Liver (tissue), 8 donors: ENCODE measurements at regions not wholly inside any gene's neighbourhood (a gene's known extent, or its start where the extent isn't known, plus 50 kb on each side); places are given as distances from the start of the nearest gene placed in this dataset.

Source experiments
- DNase-seq: peaks from one replicate; pipeline ENCODE4 v3.0.0-alpha.2; 2017; ENCODE audit warnings: low spot score
- H3K27ac ChIP-seq, 2 donors: one replicate each; pipeline ENCODE4 v1.7.0; 2013; ENCODE audit warnings: inconsistent platforms in 2 of 2, low read length in 2 of 2, control low read depth in 1 of 2, low read depth in 1 of 2, mild to moderate bottlenecking in 1 of 2
- H3K27me3 ChIP-seq, 4 donors: one replicate each; pipeline versions ENCODE4 v1.6.1 to v1.7.0; 2013; ENCODE audit warnings: low read length in 3 of 4, inconsistent platforms in 1 of 4, mild to moderate bottlenecking in 1 of 4, moderate library complexity in 1 of 4; ENCODE audit not compliant: control insufficient read depth in 4 of 4, insufficient read depth in 4 of 4
- H3K36me3 ChIP-seq, 4 donors: one replicate each; pipeline versions ENCODE4 v1.6.1 to v1.7.0; 2013; ENCODE audit warnings: low read length in 3 of 4, mild to moderate bottlenecking in 3 of 4, low read depth in 1 of 4, moderate library complexity in 1 of 4; ENCODE audit not compliant: control insufficient read depth in 4 of 4, insufficient read depth in 3 of 4
- H3K4me1 ChIP-seq, 4 donors: one replicate each; pipeline versions ENCODE4 v1.6.1 to v1.7.0; 2013; ENCODE audit warnings: low read length in 3 of 4, mild to moderate bottlenecking in 3 of 4, moderate library complexity in 1 of 4; ENCODE audit not compliant: control insufficient read depth in 4 of 4, insufficient read depth in 4 of 4
- H3K4me3 ChIP-seq, 3 donors: one replicate each; pipeline versions ENCODE4 v1.6.1 to v1.7.0; 2013; ENCODE audit warnings: low read length in 3 of 3, control low read depth in 1 of 3, low read depth in 1 of 3, mild to moderate bottlenecking in 1 of 3
- H3K9ac ChIP-seq, 2 donors: one replicate each; pipeline ENCODE4 v1.7.0; 2013; ENCODE audit warnings: low read length in 2 of 2, mild to moderate bottlenecking in 2 of 2, moderate library complexity in 2 of 2, control low read depth in 1 of 2, low read depth in 1 of 2
- H3K9me3 ChIP-seq, 4 donors: one replicate each; pipeline versions ENCODE4 v1.6.1 to v1.7.0; 2013; ENCODE audit warnings: low read length in 3 of 4; ENCODE audit not compliant: control insufficient read depth in 4 of 4
- EGR1 ChIP-seq, 2 donors: IDR thresholded peaks; 2 replicates each; pipeline ENCODE4 v1.6.1; 2016 to 2018; ENCODE audit warnings: antibody characterized with exemption in 2 of 2, low read depth in 2 of 2
- FOXA1 ChIP-seq: IDR thresholded peaks from 2 replicates; pipeline ENCODE4 v1.6.1; 2016; ENCODE audit warnings: antibody characterized with exemption
- FOXA2 ChIP-seq: IDR thresholded peaks from 2 replicates; pipeline ENCODE4 v1.6.1; 2016; ENCODE audit warnings: antibody characterized with exemption
- GABPA ChIP-seq, 2 donors: IDR thresholded peaks in 1 of 2; conservative IDR thresholded peaks in 1 of 2; 2 replicates each; pipeline ENCODE4 v1.6.1; 2016; ENCODE audit warnings: antibody characterized with exemption in 2 of 2, mild to moderate bottlenecking in 1 of 2, moderate library complexity in 1 of 2
- HNF4A ChIP-seq, 2 donors: conservative IDR thresholded peaks; 2 replicates each; pipeline ENCODE4 v1.6.1; 2016; ENCODE audit warnings: antibody characterized with exemption in 2 of 2, mild to moderate bottlenecking in 2 of 2
- HNF4G ChIP-seq: IDR thresholded peaks from 2 replicates; pipeline ENCODE4 v1.6.1; 2016; ENCODE audit warnings: antibody characterized with exemption
- JUND ChIP-seq, 2 donors: IDR thresholded peaks; 2 replicates each; pipeline ENCODE4 v1.6.1; 2016; ENCODE audit warnings: antibody characterized with exemption in 2 of 2
- MAX ChIP-seq: IDR thresholded peaks from 2 replicates; pipeline ENCODE4 v1.6.1; 2016; ENCODE audit warnings: antibody characterized with exemption
- NR2F2 ChIP-seq: IDR thresholded peaks from 2 replicates; pipeline ENCODE4 v1.6.1; 2016; ENCODE audit warnings: antibody characterized with exemption
- RAD21 ChIP-seq, 2 donors: IDR thresholded peaks; 2 replicates each; pipeline ENCODE4 v1.6.1; 2016; ENCODE audit warnings: antibody characterized with exemption in 2 of 2, mild to moderate bottlenecking in 2 of 2
- RXRA ChIP-seq, 2 donors: IDR thresholded peaks; 2 replicates each; pipeline ENCODE4 v1.6.1; 2017 to 2018; ENCODE audit warnings: antibody characterized with exemption in 2 of 2, mild to moderate bottlenecking in 1 of 2
- SP1 ChIP-seq: IDR thresholded peaks from 2 replicates; pipeline ENCODE4 v1.6.1; 2018; ENCODE audit warnings: antibody characterized with exemption, mild to moderate bottlenecking
- TAF1 ChIP-seq: conservative IDR thresholded peaks from 2 replicates; pipeline ENCODE4 v1.6.1; 2016; ENCODE audit warnings: antibody characterized with exemption, mild to moderate bottlenecking
- YY1 ChIP-seq: IDR thresholded peaks from 2 replicates; pipeline ENCODE4 v1.6.1; 2016; ENCODE audit warnings: antibody characterized with exemption, mild to moderate bottlenecking
- ZBTB33 ChIP-seq: IDR thresholded peaks from 2 replicates; pipeline ENCODE4 v1.6.1; 2016; ENCODE audit warnings: antibody characterized with exemption
- WGBS: extraction: QIAGEN DNeasy Blood & Tissue Kit; methylation state at CpG from one replicate; pipeline ENCODE4 v1.1.7; 2013; 5-methylcytosine and 5-hydroxymethylcytosine counted together
- TF ChIP-seq, protein P1 (sequence below): fragments of 150-350 bp; IDR thresholded peaks from 2 replicates; pipeline ENCODE4 v1.5.1; 2017; ENCODE audit warnings: improper control_type of control experiment, low read depth, low read length; ENCODE audit not compliant: missing input control
- TF ChIP-seq, protein P2 (sequence below): IDR thresholded peaks from 2 replicates; pipeline ENCODE4 v1.6.1; 2016; ENCODE audit warnings: antibody characterized with exemption, mild to moderate bottlenecking
- TF ChIP-seq, protein P3 (sequence below): IDR thresholded peaks from 2 replicates; pipeline ENCODE4 v1.6.1; 2016; ENCODE audit warnings: antibody characterized with exemption
- donor health status: healthy.
- donor health status: healthy.
- donor health status: healthy.
- donor health status: healthy.
- donor health status: healthy.

DNA sequence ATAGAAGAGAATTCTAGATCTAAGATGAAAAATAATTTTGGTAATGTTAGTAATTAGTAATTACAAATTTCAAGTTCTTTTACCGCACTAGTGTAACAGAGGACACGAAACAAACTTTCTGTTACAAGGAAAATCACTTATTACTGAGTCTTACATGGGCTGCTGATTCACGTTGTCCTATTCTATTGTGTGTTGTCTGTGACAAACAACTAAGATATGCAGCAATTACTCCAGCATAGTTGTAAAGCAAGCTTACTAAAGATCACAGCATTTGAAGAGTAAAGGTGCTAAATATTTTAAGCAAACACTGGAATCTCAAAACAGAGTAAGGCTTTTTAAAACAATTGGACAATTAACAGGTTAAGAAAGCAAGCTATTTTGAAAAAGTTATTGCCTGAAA is 502.3 kb downstream of the KCNT2 start:
- TF ChIP-seq HNF4G (no peak), GABPA (IDR thresholded peaks at IDR 0.05 in 1 of 2, conservative IDR thresholded peaks at IDR 0.05 in 1 of 2) (no peak), YY1 (no peak), MAX (no peak), FOXA2 (no peak), HNF4A (conservative IDR thresholded peaks at IDR 0.05) (no peak), TAF1 (no peak), ZBTB33 (no peak), NR2F2 (no peak), RAD21 (IDR thresholded peaks at IDR 0.05) (no peak), EGR1 (IDR thresholded peaks at IDR 0.05; ENCODE audit: low read depth in 2 of 2) (no peak), RXRA (IDR thresholded peaks at IDR 0.05) (no peak)
- TF ChIP-seq, protein P1, sequence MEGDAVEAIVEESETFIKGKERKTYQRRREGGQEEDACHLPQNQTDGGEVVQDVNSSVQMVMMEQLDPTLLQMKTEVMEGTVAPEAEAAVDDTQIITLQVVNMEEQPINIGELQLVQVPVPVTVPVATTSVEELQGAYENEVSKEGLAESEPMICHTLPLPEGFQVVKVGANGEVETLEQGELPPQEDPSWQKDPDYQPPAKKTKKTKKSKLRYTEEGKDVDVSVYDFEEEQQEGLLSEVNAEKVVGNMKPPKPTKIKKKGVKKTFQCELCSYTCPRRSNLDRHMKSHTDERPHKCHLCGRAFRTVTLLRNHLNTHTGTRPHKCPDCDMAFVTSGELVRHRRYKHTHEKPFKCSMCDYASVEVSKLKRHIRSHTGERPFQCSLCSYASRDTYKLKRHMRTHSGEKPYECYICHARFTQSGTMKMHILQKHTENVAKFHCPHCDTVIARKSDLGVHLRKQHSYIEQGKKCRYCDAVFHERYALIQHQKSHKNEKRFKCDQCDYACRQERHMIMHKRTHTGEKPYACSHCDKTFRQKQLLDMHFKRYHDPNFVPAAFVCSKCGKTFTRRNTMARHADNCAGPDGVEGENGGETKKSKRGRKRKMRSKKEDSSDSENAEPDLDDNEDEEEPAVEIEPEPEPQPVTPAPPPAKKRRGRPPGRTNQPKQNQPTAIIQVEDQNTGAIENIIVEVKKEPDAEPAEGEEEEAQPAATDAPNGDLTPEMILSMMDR = no peak
- TF ChIP-seq, protein P2, sequence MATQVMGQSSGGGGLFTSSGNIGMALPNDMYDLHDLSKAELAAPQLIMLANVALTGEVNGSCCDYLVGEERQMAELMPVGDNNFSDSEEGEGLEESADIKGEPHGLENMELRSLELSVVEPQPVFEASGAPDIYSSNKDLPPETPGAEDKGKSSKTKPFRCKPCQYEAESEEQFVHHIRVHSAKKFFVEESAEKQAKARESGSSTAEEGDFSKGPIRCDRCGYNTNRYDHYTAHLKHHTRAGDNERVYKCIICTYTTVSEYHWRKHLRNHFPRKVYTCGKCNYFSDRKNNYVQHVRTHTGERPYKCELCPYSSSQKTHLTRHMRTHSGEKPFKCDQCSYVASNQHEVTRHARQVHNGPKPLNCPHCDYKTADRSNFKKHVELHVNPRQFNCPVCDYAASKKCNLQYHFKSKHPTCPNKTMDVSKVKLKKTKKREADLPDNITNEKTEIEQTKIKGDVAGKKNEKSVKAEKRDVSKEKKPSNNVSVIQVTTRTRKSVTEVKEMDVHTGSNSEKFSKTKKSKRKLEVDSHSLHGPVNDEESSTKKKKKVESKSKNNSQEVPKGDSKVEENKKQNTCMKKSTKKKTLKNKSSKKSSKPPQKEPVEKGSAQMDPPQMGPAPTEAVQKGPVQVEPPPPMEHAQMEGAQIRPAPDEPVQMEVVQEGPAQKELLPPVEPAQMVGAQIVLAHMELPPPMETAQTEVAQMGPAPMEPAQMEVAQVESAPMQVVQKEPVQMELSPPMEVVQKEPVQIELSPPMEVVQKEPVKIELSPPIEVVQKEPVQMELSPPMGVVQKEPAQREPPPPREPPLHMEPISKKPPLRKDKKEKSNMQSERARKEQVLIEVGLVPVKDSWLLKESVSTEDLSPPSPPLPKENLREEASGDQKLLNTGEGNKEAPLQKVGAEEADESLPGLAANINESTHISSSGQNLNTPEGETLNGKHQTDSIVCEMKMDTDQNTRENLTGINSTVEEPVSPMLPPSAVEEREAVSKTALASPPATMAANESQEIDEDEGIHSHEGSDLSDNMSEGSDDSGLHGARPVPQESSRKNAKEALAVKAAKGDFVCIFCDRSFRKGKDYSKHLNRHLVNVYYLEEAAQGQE = no peak
- Histone ChIP-seq H3K4me1 (no peaks in the 10 kb centered on the region), H3K27me3 (no peaks in the 10 kb centered on the region)

DNA sequence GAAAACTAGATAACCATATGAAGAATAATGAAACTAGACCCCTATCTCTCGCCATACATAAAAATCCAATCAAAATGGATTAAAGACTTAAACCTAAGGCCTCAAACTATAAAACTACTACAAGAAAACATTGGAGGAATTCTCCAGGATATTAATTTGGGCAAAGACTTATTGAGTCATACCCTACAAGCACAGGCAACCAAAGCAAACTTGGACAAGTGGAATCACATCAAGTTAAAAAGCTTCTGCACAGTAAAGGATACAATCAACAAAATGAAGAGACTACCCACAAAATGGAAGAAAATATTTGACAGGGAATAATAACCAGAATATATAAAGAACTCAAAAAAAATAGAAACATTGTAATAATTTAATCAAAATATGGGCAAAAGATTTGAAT is 505.4 kb downstream of the KCNT2 start:
- H3K36me3 ChIP-seq = no peaks in the 10 kb centered on the region
- DNase-seq = no peak
- 83% methylated on average over 1 of the region's 1 CpG for WGBS
- TF ChIP-seq GABPA (IDR thresholded peaks at IDR 0.05 in 1 of 2, conservative IDR thresholded peaks at IDR 0.05 in 1 of 2) (no peak), HNF4G (no peak), HNF4A (conservative IDR thresholded peaks at IDR 0.05) (no peak), RXRA (IDR thresholded peaks at IDR 0.05) (no peak), FOXA1 (no peak), MAX (no peak), EGR1 (IDR thresholded peaks at IDR 0.05; ENCODE audit: low read depth in 2 of 2) (no peak), TAF1 (no peak), NR2F2 (no peak), FOXA2 (no peak), SP1 (no peak), YY1 (no peak), JUND (IDR thresholded peaks at IDR 0.05) (no peak), RAD21 (IDR thresholded peaks at IDR 0.05) (no peak)
- TF ChIP-seq, protein P3, sequence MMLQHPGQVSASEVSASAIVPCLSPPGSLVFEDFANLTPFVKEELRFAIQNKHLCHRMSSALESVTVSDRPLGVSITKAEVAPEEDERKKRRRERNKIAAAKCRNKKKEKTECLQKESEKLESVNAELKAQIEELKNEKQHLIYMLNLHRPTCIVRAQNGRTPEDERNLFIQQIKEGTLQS = no peak
- TF ChIP-seq, protein P1 = no peak

More for the DNA sequence above, 502.3 kb downstream of the KCNT2 start:
- H3K27ac ChIP-seq = no peak overlapping the region
- H3K36me3 ChIP-seq = no peaks in the 10 kb centered on the region
- no peak for DNase-seq
- H3K4me3 ChIP-seq = no peak overlapping the region
- no peak overlapping the region for H3K9ac ChIP-seq
- WGBS = 73% methylated on average over 3 of the region's 3 CpGs
- H3K9me3 ChIP-seq = peaks cover 2 to 12% (median 5%) of the 10 kb centered on the region in 4 donors

More for the DNA sequence above, 505.4 kb downstream of the KCNT2 start:
- H3K4me3 ChIP-seq = no peak overlapping the region
- H3K27me3 ChIP-seq = no peaks in the 10 kb centered on the region
- H3K4me1 ChIP-seq = no peaks in the 10 kb centered on the region
- H3K27ac ChIP-seq = no peak overlapping the region
- H3K9ac ChIP-seq = no peak overlapping the region
- peaks cover 2 to 12% (median 5%) of the 10 kb centered on the region in 4 donors for H3K9me3 ChIP-seq
